Skin of body (tissue), 2 donors: ENCODE measurements at regions not wholly inside any gene's neighbourhood (a gene's known extent, or its start where the extent isn't known, plus 50 kb on each side); places are given as distances from the start of the nearest gene placed in this dataset. TPM values are rescaled to one million over a fixed set of nuclear protein-coding genes. Genes with fewer than 3 reads are reported as not detected.

Experiments
- DNase-seq: peaks from one replicate; lab custom pipeline; 2025; lab: John Stamatoyannopoulos, UW
- small RNA-seq: library from RNA; depleted of rRNA; stranded (forward); fragments of <200 nt; gene quantifications from one replicate; pipeline ENCODE3, GENCODE V24; 2014; ENCODE audit warnings: low replicate concordance

- DNase-seq, result peak; percentile 39
Measured at GRCh38 chr2:198254536-198255090, 450.2 kb downstream of the PLCL1 start.

GRCh38 chr2:198253995-198254394 lies 449.6 kb downstream of the PLCL1 start:
- no peak for DNase-seq

- no peak for DNase-seq
Measured at GRCh38 chr2:198252472-198252871, 448.1 kb downstream of the PLCL1 start.

- DNase-seq, result no peak
Measured at GRCh38 chr2:198242093-198242492, 437.7 kb downstream of the PLCL1 start.

- no peak for DNase-seq
Measured at GRCh38 chr2:198238429-198238828, 434.0 kb downstream of the PLCL1 start.

GRCh38 chr2:198236338-198236737 lies 431.9 kb downstream of the PLCL1 start:
- DNase-seq, result no peak

GRCh38 chr2:198232281-198232680 lies 427.9 kb downstream of the PLCL1 start:
- DNase-seq, result no peak

GRCh38 chr2:198231562-198231961 lies 427.2 kb downstream of the PLCL1 start:
- DNase-seq, result no peak

GRCh38 chr2:198220763-198221610 lies 416.6 kb downstream of the PLCL1 start:
- DNase-seq, result peak; percentile 86

- DNase-seq, result no peak
Measured at GRCh38 chr2:198219292-198219691, 414.9 kb downstream of the PLCL1 start.

- no peak for DNase-seq
Measured at GRCh38 chr2:198214114-198214596, 409.8 kb downstream of the PLCL1 start.

- DNase-seq, result no peak
Measured at GRCh38 chr2:198213253-198213652, 408.9 kb downstream of the PLCL1 start.

- no peak for DNase-seq
Measured at GRCh38 chr2:198211706-198212105, 407.3 kb downstream of the PLCL1 start.

GRCh38 chr2:198203336-198204069 lies 399.1 kb downstream of the PLCL1 start:
- no peak for DNase-seq

Small RNA genes lying in the stretch of these regions (small RNA-seq; reads per million reads assigned to genes)
- not detected for gene RNU7-147P
